ENCODE measurements at regions not wholly inside any gene's neighbourhood (a gene's known extent, or its start where the extent isn't known, plus 50 kb on each side); places are given as distances from the start of the nearest gene placed in this dataset.

DNA sequence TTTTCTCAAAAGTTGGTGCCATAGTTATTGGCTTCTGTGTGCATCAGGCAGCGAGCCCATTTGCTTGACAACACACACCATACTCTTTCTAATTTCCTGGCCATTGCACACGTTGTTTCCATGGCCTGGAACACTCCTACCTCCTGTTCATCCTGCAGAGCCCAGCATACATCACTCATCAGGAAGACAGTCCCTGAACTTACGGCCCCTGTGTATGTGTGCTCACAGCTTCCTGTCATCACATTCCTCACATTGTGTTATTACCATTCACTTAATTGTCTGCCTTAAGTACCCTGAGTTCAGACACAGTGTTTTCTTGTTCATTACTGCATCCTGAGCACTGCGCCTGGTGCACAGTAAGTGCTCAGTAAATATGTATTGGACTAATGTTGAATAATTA, 355.9 kb downstream of the PRELID2 start (continued):
- TF ChIP-seq, protein P1, sequence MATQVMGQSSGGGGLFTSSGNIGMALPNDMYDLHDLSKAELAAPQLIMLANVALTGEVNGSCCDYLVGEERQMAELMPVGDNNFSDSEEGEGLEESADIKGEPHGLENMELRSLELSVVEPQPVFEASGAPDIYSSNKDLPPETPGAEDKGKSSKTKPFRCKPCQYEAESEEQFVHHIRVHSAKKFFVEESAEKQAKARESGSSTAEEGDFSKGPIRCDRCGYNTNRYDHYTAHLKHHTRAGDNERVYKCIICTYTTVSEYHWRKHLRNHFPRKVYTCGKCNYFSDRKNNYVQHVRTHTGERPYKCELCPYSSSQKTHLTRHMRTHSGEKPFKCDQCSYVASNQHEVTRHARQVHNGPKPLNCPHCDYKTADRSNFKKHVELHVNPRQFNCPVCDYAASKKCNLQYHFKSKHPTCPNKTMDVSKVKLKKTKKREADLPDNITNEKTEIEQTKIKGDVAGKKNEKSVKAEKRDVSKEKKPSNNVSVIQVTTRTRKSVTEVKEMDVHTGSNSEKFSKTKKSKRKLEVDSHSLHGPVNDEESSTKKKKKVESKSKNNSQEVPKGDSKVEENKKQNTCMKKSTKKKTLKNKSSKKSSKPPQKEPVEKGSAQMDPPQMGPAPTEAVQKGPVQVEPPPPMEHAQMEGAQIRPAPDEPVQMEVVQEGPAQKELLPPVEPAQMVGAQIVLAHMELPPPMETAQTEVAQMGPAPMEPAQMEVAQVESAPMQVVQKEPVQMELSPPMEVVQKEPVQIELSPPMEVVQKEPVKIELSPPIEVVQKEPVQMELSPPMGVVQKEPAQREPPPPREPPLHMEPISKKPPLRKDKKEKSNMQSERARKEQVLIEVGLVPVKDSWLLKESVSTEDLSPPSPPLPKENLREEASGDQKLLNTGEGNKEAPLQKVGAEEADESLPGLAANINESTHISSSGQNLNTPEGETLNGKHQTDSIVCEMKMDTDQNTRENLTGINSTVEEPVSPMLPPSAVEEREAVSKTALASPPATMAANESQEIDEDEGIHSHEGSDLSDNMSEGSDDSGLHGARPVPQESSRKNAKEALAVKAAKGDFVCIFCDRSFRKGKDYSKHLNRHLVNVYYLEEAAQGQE (IDR thresholded peaks at IDR 0.05; ENCODE audit: unreplicated experiment) = no peak
- no peak for TF ChIP-seq STAT1 (IDR thresholded peaks at IDR 0.05; ENCODE audit: unreplicated experiment)
- no peak for TF ChIP-seq ZNF114 (CRISPR knock-in tag; IDR thresholded peaks at IDR 0.05)
- TF ChIP-seq JUNB (IDR thresholded peaks at IDR 0.05; ENCODE audit: unreplicated experiment) = no peak
- TF ChIP-seq EZH2phosphoT487 (IDR thresholded peaks at IDR 0.05; ENCODE audit: unreplicated experiment) = no peak
- TF ChIP-seq, protein P2, sequence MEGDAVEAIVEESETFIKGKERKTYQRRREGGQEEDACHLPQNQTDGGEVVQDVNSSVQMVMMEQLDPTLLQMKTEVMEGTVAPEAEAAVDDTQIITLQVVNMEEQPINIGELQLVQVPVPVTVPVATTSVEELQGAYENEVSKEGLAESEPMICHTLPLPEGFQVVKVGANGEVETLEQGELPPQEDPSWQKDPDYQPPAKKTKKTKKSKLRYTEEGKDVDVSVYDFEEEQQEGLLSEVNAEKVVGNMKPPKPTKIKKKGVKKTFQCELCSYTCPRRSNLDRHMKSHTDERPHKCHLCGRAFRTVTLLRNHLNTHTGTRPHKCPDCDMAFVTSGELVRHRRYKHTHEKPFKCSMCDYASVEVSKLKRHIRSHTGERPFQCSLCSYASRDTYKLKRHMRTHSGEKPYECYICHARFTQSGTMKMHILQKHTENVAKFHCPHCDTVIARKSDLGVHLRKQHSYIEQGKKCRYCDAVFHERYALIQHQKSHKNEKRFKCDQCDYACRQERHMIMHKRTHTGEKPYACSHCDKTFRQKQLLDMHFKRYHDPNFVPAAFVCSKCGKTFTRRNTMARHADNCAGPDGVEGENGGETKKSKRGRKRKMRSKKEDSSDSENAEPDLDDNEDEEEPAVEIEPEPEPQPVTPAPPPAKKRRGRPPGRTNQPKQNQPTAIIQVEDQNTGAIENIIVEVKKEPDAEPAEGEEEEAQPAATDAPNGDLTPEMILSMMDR (conservative IDR thresholded peaks at IDR 0.05; ENCODE audit: low read depth in 2 of 2) = no peak
- TF ChIP-seq, protein P3, sequence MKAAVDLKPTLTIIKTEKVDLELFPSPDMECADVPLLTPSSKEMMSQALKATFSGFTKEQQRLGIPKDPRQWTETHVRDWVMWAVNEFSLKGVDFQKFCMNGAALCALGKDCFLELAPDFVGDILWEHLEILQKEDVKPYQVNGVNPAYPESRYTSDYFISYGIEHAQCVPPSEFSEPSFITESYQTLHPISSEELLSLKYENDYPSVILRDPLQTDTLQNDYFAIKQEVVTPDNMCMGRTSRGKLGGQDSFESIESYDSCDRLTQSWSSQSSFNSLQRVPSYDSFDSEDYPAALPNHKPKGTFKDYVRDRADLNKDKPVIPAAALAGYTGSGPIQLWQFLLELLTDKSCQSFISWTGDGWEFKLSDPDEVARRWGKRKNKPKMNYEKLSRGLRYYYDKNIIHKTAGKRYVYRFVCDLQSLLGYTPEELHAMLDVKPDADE (IDR thresholded peaks at IDR 0.05) = no peak

DNA sequence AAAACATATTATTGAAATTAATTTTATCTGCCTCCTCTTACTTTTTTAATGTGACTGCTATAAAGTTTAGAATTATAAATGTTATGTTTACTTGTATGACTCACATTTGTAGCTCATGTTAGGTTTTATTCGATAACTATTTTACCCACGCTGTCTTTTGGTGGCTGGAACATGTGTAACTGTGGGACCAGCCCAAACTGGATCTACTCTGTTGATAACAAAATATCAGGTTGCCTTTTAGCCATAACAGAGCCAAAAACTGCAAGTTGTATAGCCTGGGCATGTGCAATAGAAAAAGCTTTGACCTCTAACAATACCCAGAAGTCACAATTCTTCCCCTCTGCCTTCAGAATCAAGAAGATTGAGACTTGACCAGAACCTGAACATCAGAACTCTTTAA, 356.5 kb downstream of the PRELID2 start:
- H3K4me2 ChIP-seq = no peak overlapping the region
- Mint-ChIP-seq H3K36me3 (ENCODE audit: low read depth) (no peaks in the 10 kb centered on the region), H3K9me3 (no peaks in the 10 kb centered on the region), H3K4me1 (peaks cover 7% of the 10 kb centered on the region; the same call in 2 of the 3 replicates), H3K27me3 (ENCODE audit: insufficient read depth, low read depth, poor library complexity) (peaks cover 2% of the 10 kb centered on the region), H3K27ac (no peak overlapping the region), H3K4me3 (no peak overlapping the region)
- no peak for ATAC-seq
- H3K4me3 ChIP-seq = no peak overlapping the region
- H3K4me1 ChIP-seq (ENCODE audit: insufficient read depth) = 0 out of 2 replicates have a peak, but pooled peaks cover 5% of the 10 kb centered on the region
- H4K20me1 ChIP-seq (replicated peaks; ENCODE audit: insufficient read depth) = no peaks in the 10 kb centered on the region
- H3K9me2 ChIP-seq (ENCODE audit: insufficient read depth) = peaks cover 5% of the 10 kb centered on the region; the same call in 1 of the 2 replicates
- no peaks in the 10 kb centered on the region for H3F3A ChIP-seq (replicated peaks; ENCODE audit: low read depth)
- no peaks in the 10 kb centered on the region for H3K27me3 ChIP-seq (ENCODE audit: insufficient read depth)
- no peaks in the 10 kb centered on the region for H3K36me3 ChIP-seq (ENCODE audit: insufficient read depth)
- H2AFZ ChIP-seq = peak overlapping the region; percentile 53; the same call in 1 of the 2 replicates
- no peak for TF ChIP-seq ZNF114 (CRISPR knock-in tag; IDR thresholded peaks at IDR 0.05)
- TF ChIP-seq CREB1 (CRISPR knock-in tag; IDR thresholded peaks at IDR 0.05; ENCODE audit: low read depth) = no peak
- no peak for TF ChIP-seq STAT1 (IDR thresholded peaks at IDR 0.05; ENCODE audit: unreplicated experiment)
- TF ChIP-seq POLR2AphosphoS5 (IDR thresholded peaks at IDR 0.05; ENCODE audit: low read depth) = no peak
- TF ChIP-seq, protein P1 (IDR thresholded peaks at IDR 0.05; ENCODE audit: unreplicated experiment) = no peak
- TF ChIP-seq NANOG (IDR thresholded peaks at IDR 0.05; ENCODE audit: borderline replicate concordance) = no peak
- no peak for TF ChIP-seq ZNF331 (CRISPR knock-in tag; IDR thresholded peaks at IDR 0.05; ENCODE audit: low read depth)
- no peak overlapping the region for H3K27ac ChIP-seq (ENCODE audit: low read depth)
- H3K79me2 ChIP-seq (replicated peaks; ENCODE audit: insufficient read depth) = no peaks in the 10 kb centered on the region
- DNase-seq (ENCODE audit: low spot score) = no peak

Measured in GM23338 (cell line).